HEK293 (cell line): ENCODE measurements at regions not wholly inside any gene's neighbourhood (a gene's known extent, or its start where the extent isn't known, plus 50 kb on each side); places are given as distances from the start of the nearest gene placed in this dataset.

Experiments used
- CTCF ChIA-PET: fragments of 350-600 bp; formaldehyde crosslinking; extraction: SDS; loops from one replicate; lab custom pipeline; 2021; ENCODE audit warnings: antibody characterized with exemption; lab: Yijun Ruan, JAX
- POLR2A ChIA-PET: fragments of 300-600 bp; formaldehyde crosslinking; extraction: SDS; loops from one replicate; lab custom pipeline; 2020; ENCODE audit warnings: antibody characterized with exemption, inconsistent platforms; lab: Yijun Ruan, JAX
- H3K27ac ChIP-seq: fragments of 200-500 bp; sonication (Bioruptor generic); 2 replicates; pipeline ENCODE4 v1.5.1; 2014; ENCODE audit warnings: low read depth, low read length, control low read depth, inconsistent platforms; ENCODE audit errors: extremely low read depth
- H3K36me3 ChIP-seq, 2 experiments: fragments of 200-500 bp in 1 of 2; sonication (Bioruptor generic) in 1 of 2; 1 replicate in 1 of 2; 2 replicates in 1 of 2; pipeline ENCODE4 v1.5.1; 2014 to 2017; ENCODE audit warnings: inconsistent platforms in 2 of 2, low read length in 2 of 2; ENCODE audit not compliant: control insufficient read depth in 2 of 2, insufficient read depth in 1 of 2
- H3K4me1 ChIP-seq: fragments of 200-500 bp; sonication (Bioruptor generic); 2 replicates; pipeline ENCODE4 v1.5.1; 2014; ENCODE audit warnings: mild to moderate bottlenecking, low read length, inconsistent platforms; ENCODE audit not compliant: control insufficient read depth, insufficient read depth
- H3K4me3 ChIP-seq: 2 replicates; pipeline ENCODE4 v1.5.1; 2011; ENCODE audit warnings: low read depth, mild to moderate bottlenecking, control low read depth, low read length, moderate library complexity
- H3K9me3 ChIP-seq: fragments of 200-500 bp; sonication (Bioruptor generic); 2 replicates; pipeline ENCODE4 v1.5.1; 2014; ENCODE audit warnings: low read depth, low read length, inconsistent platforms; ENCODE audit not compliant: control insufficient read depth, insufficient read depth
- EGR2 ChIP-seq: fragments of 450-650 bp; formaldehyde crosslinking; IDR thresholded peaks from 2 replicates; pipeline ENCODE4 v1.5.1; 2016; ENCODE audit warnings: low read depth, missing biosample characterization, missing genetic modification characterization
- GLIS1 ChIP-seq: fragments of 450-650 bp; formaldehyde crosslinking; IDR thresholded peaks from 2 replicates; pipeline ENCODE4 v1.5.1; 2016; ENCODE audit warnings: missing biosample characterization, missing genetic modification characterization
- SETDB1 ChIP-seq: IDR thresholded peaks from one replicate; pipeline ENCODE4 v1.6.1; 2017; ENCODE audit warnings: mild to moderate bottlenecking, low read length, moderate library complexity, mixed read lengths; ENCODE audit not compliant: insufficient read length
- WT1 ChIP-seq: fragments of 450-650 bp; formaldehyde crosslinking; IDR thresholded peaks from 2 replicates; pipeline ENCODE4 v1.5.1; 2016; ENCODE audit warnings: missing biosample characterization, missing genetic modification characterization
- YY2 ChIP-seq: fragments of 450-650 bp; formaldehyde crosslinking; IDR thresholded peaks from 2 replicates; pipeline ENCODE4 v1.5.1; 2016; ENCODE audit warnings: missing biosample characterization, missing genetic modification characterization
- ZBTB11 ChIP-seq: fragments of 450-650 bp; formaldehyde crosslinking; conservative IDR thresholded peaks from 2 replicates; pipeline ENCODE4 v1.5.1; 2016; ENCODE audit warnings: low read depth, missing biosample characterization, missing genetic modification characterization
- ZBTB48 ChIP-seq: fragments of 450-650 bp; formaldehyde crosslinking; IDR thresholded peaks from 2 replicates; pipeline ENCODE4 v1.5.1; 2016; ENCODE audit warnings: missing biosample characterization, missing genetic modification characterization
- ZNF169 ChIP-seq: fragments of 450-650 bp; formaldehyde crosslinking; IDR thresholded peaks from 2 replicates; pipeline ENCODE4 v1.5.1; 2016; ENCODE audit warnings: missing biosample characterization, missing genetic modification characterization
- ZNF202 ChIP-seq: fragments of 450-650 bp; formaldehyde crosslinking; IDR thresholded peaks from 2 replicates; pipeline ENCODE4 v1.5.1; 2016; ENCODE audit warnings: missing biosample characterization, missing genetic modification characterization, borderline replicate concordance
- ZNF223 ChIP-seq: fragments of 450-650 bp; formaldehyde crosslinking; IDR thresholded peaks from 2 replicates; pipeline ENCODE4 v1.5.1; 2016; ENCODE audit warnings: missing biosample characterization, missing genetic modification characterization
- ZNF394 ChIP-seq: fragments of 450-650 bp; formaldehyde crosslinking; IDR thresholded peaks from 2 replicates; pipeline ENCODE4 v1.5.1; 2016; ENCODE audit warnings: missing biosample characterization, missing genetic modification characterization, mild to moderate bottlenecking, moderate library complexity, borderline replicate concordance
- ZNF513 ChIP-seq: fragments of 450-650 bp; IDR thresholded peaks from 2 replicates; pipeline ENCODE4 v1.5.1; 2018; ENCODE audit warnings: missing biosample characterization, missing genetic modification characterization
- ZNF529 ChIP-seq: fragments of 450-650 bp; formaldehyde crosslinking; IDR thresholded peaks from 2 replicates; pipeline ENCODE4 v1.5.1; 2017; ENCODE audit warnings: missing genetic modification characterization, missing biosample characterization; ENCODE audit not compliant: insufficient replicate concordance
- ZNF530 ChIP-seq: fragments of 450-650 bp; formaldehyde crosslinking; IDR thresholded peaks from 2 replicates; pipeline ENCODE4 v1.5.1; 2016; ENCODE audit warnings: low read depth, missing biosample characterization, missing genetic modification characterization
- ZNF621 ChIP-seq: fragments of 450-650 bp; formaldehyde crosslinking; IDR thresholded peaks from 2 replicates; pipeline ENCODE4 v1.5.1; 2017; ENCODE audit warnings: missing biosample characterization, missing genetic modification characterization
- ZNF623 ChIP-seq: fragments of 450-650 bp; formaldehyde crosslinking; IDR thresholded peaks from 2 replicates; pipeline ENCODE4 v1.5.1; 2016; ENCODE audit warnings: missing biosample characterization, missing genetic modification characterization
- ZNF624 ChIP-seq: fragments of 450-650 bp; formaldehyde crosslinking; IDR thresholded peaks from 2 replicates; pipeline ENCODE4 v1.5.1; 2017; ENCODE audit warnings: missing biosample characterization, missing genetic modification characterization
- ZNF707 ChIP-seq: fragments of 450-650 bp; formaldehyde crosslinking; IDR thresholded peaks from 2 replicates; pipeline ENCODE4 v1.5.1; 2016; ENCODE audit warnings: missing biosample characterization, missing genetic modification characterization
- ZSCAN18 ChIP-seq: fragments of 450-650 bp; formaldehyde crosslinking; IDR thresholded peaks from 2 replicates; pipeline ENCODE4 v1.5.1; 2016; ENCODE audit warnings: missing biosample characterization, missing genetic modification characterization
- ZSCAN30 ChIP-seq: fragments of 450-650 bp; IDR thresholded peaks from 2 replicates; pipeline ENCODE4 v1.5.1; 2018; ENCODE audit warnings: missing biosample characterization, mild to moderate bottlenecking, missing genetic modification characterization, moderate library complexity

GRCh38 chr1:29628190-29628589, 391.9 kb downstream of the PTPRU start:
- H3K36me3 ChIP-seq = no peaks in the 10 kb centered on the region
- H3K4me1 ChIP-seq = no peaks in the 10 kb centered on the region
- no peak for TF ChIP-seq SETDB1
- 0 out of 2 replicates have a peak, but pooled peaks have one; percentile 23 for TF ChIP-seq EGR2
- TF ChIP-seq ZSCAN18 (tag by site-specific recombination) = no peak
- H3K27ac ChIP-seq = no peak overlapping the region
- POLR2A ChIA-PET = no interaction called here
- CTCF ChIA-PET = no interaction called here
- H3K4me3 ChIP-seq = no peak overlapping the region
- no peaks in the 10 kb centered on the region for H3K9me3 ChIP-seq

- no peaks in the 10 kb centered on the region for H3K9me3 ChIP-seq
- no peaks in the 10 kb centered on the region for H3K36me3 ChIP-seq
- TF ChIP-seq ZNF202 (tag by site-specific recombination) (no peak), ZNF530 (tag by site-specific recombination) (no peak), ZNF707 (no peak), ZNF169 (tag by site-specific recombination) (no peak), YY2 (tag by site-specific recombination) (no peak), ZNF624 (tag by site-specific recombination) (no peak), ZBTB48 (no peak), ZNF623 (tag by site-specific recombination) (no peak), GLIS1 (tag by site-specific recombination) (no peak), ZSCAN30 (no peak), ZNF529 (tag by site-specific recombination) (no peak), ZNF621 (no peak), ZNF513 (no peak), ZNF394 (no peak), ZNF223 (tag by site-specific recombination) (no peak), WT1 (tag by site-specific recombination) (no peak)
- TF ChIP-seq, all 188 proteins: peak for 0
- Histone ChIP-seq H3K4me1 (no peaks in the 10 kb centered on the region), H3K4me3 (no peak overlapping the region), H3K27ac (no peak overlapping the region)
- ChIA-PET POLR2A (no interaction called here), CTCF (no interaction called here)
Observed at GRCh38 chr1:29626726-29627125, 390.4 kb downstream of the PTPRU start.

- CTCF ChIA-PET = no interaction called here
Observed at GRCh38 chr1:29626066-29626465, 389.7 kb downstream of the PTPRU start.

More at GRCh38 chr1:29626066-29626465, 389.7 kb downstream of the PTPRU start:
- Histone ChIP-seq H3K4me3 (no peak overlapping the region), H3K27ac (no peak overlapping the region), H3K9me3 (no peaks in the 10 kb centered on the region), H3K4me1 (no peaks in the 10 kb centered on the region), H3K36me3 (no peaks in the 10 kb centered on the region)
- POLR2A ChIA-PET = no interaction called here
- TF ChIP-seq ZBTB11 (tag by site-specific recombination) = no peak
